Neutrophil (primary cell): ENCODE measurements at regions not wholly inside any gene's neighbourhood (a gene's known extent, or its start where the extent isn't known, plus 50 kb on each side); places are given as distances from the start of the nearest gene placed in this dataset.

ENCODE experiments used
- H3K27ac ChIP-seq: fragments of 200-600 bp; sonication (generic); 2 replicates; pipeline ENCODE4 v1.5.1; 2016; ENCODE audit warnings: mild to moderate bottlenecking, moderate library complexity
- H3K27me3 ChIP-seq: fragments of 200-600 bp; sonication (generic); 2 replicates; pipeline ENCODE4 v1.6.0; 2016; ENCODE audit warnings: mild to moderate bottlenecking
- H3K36me3 ChIP-seq: fragments of 200-600 bp; sonication (generic); 2 replicates; pipeline ENCODE4 v1.5.1; 2017
- H3K4me1 ChIP-seq, 2 experiments: fragments of 200-600 bp in 1 of 2; sonication (generic) in 1 of 2; 1 replicate in 1 of 2; 2 replicates in 1 of 2; pipeline versions ENCODE4 v1.5.1 to v1.6.1; 2013 to 2016; ENCODE audit warnings: low read depth in 1 of 2, low read length in 1 of 2, mild to moderate bottlenecking in 1 of 2, moderate library complexity in 1 of 2; ENCODE audit not compliant: control insufficient read depth in 1 of 2, insufficient read depth in 1 of 2
- H3K4me3 ChIP-seq, 2 experiments: fragments of 200-600 bp in 1 of 2; sonication (generic) in 1 of 2; 1 replicate in 1 of 2; 2 replicates in 1 of 2; pipeline ENCODE4 v1.5.1; 2013 to 2016; ENCODE audit warnings: low read depth in 1 of 2, low read length in 1 of 2, mild to moderate bottlenecking in 1 of 2, moderate library complexity in 1 of 2
- H3K9me3 ChIP-seq: fragments of 200-600 bp; sonication (generic); 2 replicates; pipeline ENCODE4 v1.5.1; 2016
- TF ChIP-seq, protein P1 (sequence below): fragments of 200-600 bp; sonication (generic); IDR thresholded peaks from 2 replicates; pipeline ENCODE4 v1.5.1; 2016; ENCODE audit warnings: antibody characterized with exemption

DNA sequence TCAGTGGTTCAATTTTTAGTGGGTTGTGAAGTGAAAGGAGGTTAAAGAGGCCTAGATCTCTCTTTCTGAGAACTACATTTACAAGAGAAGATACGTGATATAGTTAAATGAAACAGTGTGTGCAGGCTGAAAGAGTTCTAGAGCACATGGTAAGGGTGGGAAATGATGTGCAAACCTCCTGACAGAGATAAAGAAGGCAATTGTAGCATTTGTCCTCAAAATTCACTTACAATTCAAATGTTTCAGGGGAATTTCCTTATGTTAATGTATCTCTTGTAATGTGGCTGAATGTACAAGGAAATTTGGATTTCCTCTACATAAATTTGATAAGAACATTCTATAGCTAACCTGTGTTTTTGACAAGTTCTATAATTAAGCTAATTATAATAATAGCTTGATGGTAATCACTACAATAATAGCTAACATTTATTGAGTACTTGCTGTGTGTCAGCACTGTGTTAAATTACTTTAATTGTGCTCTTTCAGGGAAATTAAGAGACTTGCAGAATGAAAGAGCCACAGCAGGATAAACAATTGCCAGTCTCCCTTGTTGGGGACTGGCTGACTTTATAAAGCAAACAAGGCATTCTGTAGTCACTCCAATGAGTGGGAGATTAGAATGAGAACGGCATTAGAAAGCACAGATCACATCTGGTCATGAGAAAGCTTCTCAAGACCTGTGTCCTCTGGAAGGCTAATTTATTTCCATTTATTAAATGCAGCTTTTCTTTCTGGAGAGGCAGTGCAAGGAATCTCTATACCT is 139.7 kb upstream of the TMEM72 start:
- Histone ChIP-seq H3K4me1 (no peaks in the 10 kb centered on the region), H3K27me3 (peaks cover 6% of the 10 kb centered on the region), H3K36me3 (no peaks in the 10 kb centered on the region), H3K27ac (no peak overlapping the region), H3K9me3 (no peaks in the 10 kb centered on the region), H3K4me3 (no peak overlapping the region)
- TF ChIP-seq, protein P1, sequence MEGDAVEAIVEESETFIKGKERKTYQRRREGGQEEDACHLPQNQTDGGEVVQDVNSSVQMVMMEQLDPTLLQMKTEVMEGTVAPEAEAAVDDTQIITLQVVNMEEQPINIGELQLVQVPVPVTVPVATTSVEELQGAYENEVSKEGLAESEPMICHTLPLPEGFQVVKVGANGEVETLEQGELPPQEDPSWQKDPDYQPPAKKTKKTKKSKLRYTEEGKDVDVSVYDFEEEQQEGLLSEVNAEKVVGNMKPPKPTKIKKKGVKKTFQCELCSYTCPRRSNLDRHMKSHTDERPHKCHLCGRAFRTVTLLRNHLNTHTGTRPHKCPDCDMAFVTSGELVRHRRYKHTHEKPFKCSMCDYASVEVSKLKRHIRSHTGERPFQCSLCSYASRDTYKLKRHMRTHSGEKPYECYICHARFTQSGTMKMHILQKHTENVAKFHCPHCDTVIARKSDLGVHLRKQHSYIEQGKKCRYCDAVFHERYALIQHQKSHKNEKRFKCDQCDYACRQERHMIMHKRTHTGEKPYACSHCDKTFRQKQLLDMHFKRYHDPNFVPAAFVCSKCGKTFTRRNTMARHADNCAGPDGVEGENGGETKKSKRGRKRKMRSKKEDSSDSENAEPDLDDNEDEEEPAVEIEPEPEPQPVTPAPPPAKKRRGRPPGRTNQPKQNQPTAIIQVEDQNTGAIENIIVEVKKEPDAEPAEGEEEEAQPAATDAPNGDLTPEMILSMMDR = no peak

GRCh38 chr10:44773565-44773964 is 137.6 kb upstream of the TMEM72 start:
- H3K36me3 ChIP-seq = no peaks in the 10 kb centered on the region
- no peak overlapping the region for H3K4me3 ChIP-seq
- H3K9me3 ChIP-seq = no peaks in the 10 kb centered on the region
- H3K27me3 ChIP-seq = peaks cover 6% of the 10 kb centered on the region
- TF ChIP-seq, protein P1 = no peak
- no peak overlapping the region for H3K27ac ChIP-seq
- H3K4me1 ChIP-seq = no peaks in the 10 kb centered on the region

DNA sequence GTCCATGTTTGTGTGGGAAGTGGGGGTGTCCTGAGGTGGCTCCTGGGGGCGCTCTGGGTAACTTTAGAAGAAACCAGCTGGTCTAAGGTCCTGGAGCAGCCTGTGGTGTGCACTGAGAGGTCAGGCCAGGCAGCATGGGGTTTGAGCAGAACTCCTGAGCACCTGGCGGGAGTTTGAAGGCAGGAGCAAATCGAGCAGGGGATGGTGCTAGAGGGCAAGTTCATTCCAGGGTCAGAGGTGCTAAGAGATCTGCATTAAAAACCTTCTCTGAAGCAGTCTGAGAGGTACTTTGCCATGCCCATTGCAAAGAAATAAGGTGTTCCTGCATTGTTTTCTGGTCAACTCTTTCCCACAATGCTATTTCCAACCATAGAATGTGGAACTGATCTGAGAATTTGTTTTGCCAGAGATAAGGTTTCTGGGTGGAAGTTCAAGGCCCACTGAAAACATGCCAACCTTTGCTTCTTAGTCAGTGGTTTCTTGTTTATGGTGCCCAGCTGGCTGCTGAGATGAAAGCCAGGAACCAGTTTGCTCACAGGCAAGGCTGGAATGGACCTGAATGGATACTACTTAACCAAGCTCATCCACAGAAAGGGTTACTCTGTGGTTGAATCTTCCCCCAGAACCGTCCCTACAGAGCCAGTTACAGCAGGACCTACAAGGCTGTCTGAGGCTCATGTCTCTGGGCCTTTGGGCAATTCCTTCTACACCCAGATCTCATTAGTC is 136.3 kb upstream of the TMEM72 start:
- H3K36me3 ChIP-seq = no peaks in the 10 kb centered on the region
- H3K27me3 ChIP-seq = peaks cover under 1% of the 10 kb centered on the region
- H3K4me1 ChIP-seq = no peaks in the 10 kb centered on the region
- no peak overlapping the region for H3K4me3 ChIP-seq
- no peaks in the 10 kb centered on the region for H3K9me3 ChIP-seq
- H3K27ac ChIP-seq = no peak overlapping the region
- TF ChIP-seq, protein P1 = no peak

- Histone ChIP-seq H3K27me3 (no peaks in the 10 kb centered on the region), H3K4me3 (no peak overlapping the region), H3K4me1 (no peaks in the 10 kb centered on the region), H3K36me3 (no peaks in the 10 kb centered on the region), H3K9me3 (no peaks in the 10 kb centered on the region), H3K27ac (no peak overlapping the region)
- TF ChIP-seq, protein P1 = no peak
Observed at GRCh38 chr10:44775402-44775741, 135.8 kb upstream of the TMEM72 start.

- Histone ChIP-seq H3K27me3 (no peaks in the 10 kb centered on the region), H3K36me3 (no peaks in the 10 kb centered on the region), H3K27ac (no peak overlapping the region), H3K4me3 (no peak overlapping the region), H3K9me3 (no peaks in the 10 kb centered on the region), H3K4me1 (no peaks in the 10 kb centered on the region)
- TF ChIP-seq, protein P1 = no peak
Observed at GRCh38 chr10:44776181-44776580, 135.0 kb upstream of the TMEM72 start.
